GM12891 (cell line): ENCODE measurements at regions not wholly inside any gene's neighbourhood (a gene's known extent, or its start where the extent isn't known, plus 50 kb on each side); places are given as distances from the start of the nearest gene placed in this dataset.

Source experiments
- POLR2A ChIP-seq: IDR thresholded peaks from 2 replicates; pipeline ENCODE4 v1.6.1; 2011; ENCODE audit warnings: low read depth, low read length, control low read depth
- POLR2AphosphoS5 ChIP-seq: IDR thresholded peaks from 2 replicates; pipeline ENCODE4 v1.6.1; 2011; ENCODE audit warnings: low read depth, low read length, control low read depth
- POU2F2 ChIP-seq: IDR thresholded peaks from 2 replicates; pipeline ENCODE4 v1.6.1; 2011; ENCODE audit warnings: low read depth, mild to moderate bottlenecking, control low read depth, low read length, moderate library complexity
- SPI1 ChIP-seq: IDR thresholded peaks from 2 replicates; pipeline ENCODE4 v1.6.1; 2011; ENCODE audit warnings: low read depth, low read length, control low read depth
- TAF1 ChIP-seq: IDR thresholded peaks from 2 replicates; pipeline ENCODE4 v1.6.1; 2011; ENCODE audit warnings: low read depth, low read length, control low read depth

DNA sequence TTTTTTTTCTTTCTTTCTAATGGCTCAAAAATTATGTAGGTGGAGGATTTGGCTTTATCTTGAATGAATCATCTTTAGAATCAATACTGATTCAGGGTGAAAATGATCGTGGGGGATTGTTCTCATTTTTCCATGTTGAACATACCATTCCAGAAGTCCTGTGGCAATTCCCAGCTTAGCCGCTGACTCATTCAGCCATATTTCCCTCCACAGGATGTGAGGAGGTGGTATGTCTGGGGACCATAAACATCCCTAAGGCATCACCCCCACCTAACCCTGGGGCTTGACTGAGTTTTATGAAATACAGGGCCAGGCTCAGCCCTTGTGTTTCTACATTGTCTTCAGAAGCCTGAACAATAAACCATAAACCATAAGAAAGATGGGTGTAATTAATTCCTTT, 92.7 kb upstream of the FN1 start:
- TF ChIP-seq POLR2AphosphoS5 (no peak), POLR2A (no peak), TAF1 (no peak), SPI1 (no peak), POU2F2 (no peak)
